Erythroblast (primary cell): ENCODE measurements at regions not wholly inside any gene's neighbourhood (a gene's known extent, or its start where the extent isn't known, plus 50 kb on each side); places are given as distances from the start of the nearest gene placed in this dataset.

ENCODE experiments used
- GATA1 ChIP-seq: IDR thresholded peaks from 2 replicates; pipeline ENCODE4 v1.6.1; 2011; ENCODE audit warnings: low read depth, mild to moderate bottlenecking, control low read depth, low read length, moderate library complexity
- POLR2A ChIP-seq: IDR thresholded peaks from 2 replicates; pipeline ENCODE4 v1.6.1; 2011; ENCODE audit warnings: mild to moderate bottlenecking, low read length

DNA sequence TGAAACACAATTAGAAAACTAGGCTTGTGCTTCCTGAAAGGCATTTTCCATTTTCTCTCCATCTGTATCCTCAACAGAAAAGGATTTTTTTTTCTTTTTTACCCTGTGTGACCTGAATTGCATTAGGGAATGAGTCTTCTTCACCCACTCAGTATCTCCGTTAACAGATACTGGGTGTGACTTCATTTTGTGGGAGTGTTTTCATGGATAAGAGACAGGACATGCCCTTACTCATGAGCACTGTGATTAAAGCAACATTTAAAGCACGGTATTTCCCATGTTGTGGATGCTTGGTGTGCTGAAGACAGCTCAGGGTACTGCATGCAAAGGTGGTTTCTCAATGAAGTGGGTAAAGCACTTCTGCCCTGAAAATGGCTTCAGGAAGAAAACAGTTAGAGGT, 1397.3 kb upstream of the TMEM132C start:
- TF ChIP-seq POLR2A = no peak
- TF ChIP-seq GATA1 = no peak
